K562 (cell line): ENCODE measurements at regions not wholly inside any gene's neighbourhood (a gene's known extent, or its start where the extent isn't known, plus 50 kb on each side); places are given as distances from the start of the nearest gene placed in this dataset.

ENCODE experiments used
- ATAC-seq: fragments of 200-7000 bp; cut with Tn5 transposase; 3 replicates; pipeline ENCODE4 v1.9.1; 2020; ENCODE audit warnings: moderate library complexity
- BruUV-seq: library from RNA; stranded (reverse); fragments of 400-500 nt; replicated peaks from 2 replicates; lab custom pipeline; 2021; lab: Mats Ljungman, UMichigan
- CTCF ChIA-PET: fragments of 300-600 bp; formaldehyde crosslinking; extraction: SDS; loops from one replicate; lab custom pipeline; 2021; ENCODE audit warnings: low intra/inter-chr PET ratio; lab: Yijun Ruan, JAX
- POLR2A ChIA-PET: fragments of 300-600, 350-650 bp; sonication (Branson Sonifier 250); formaldehyde crosslinking; extraction: SDS; loops from one replicate; lab custom pipeline; 2021; ENCODE audit warnings: antibody characterized with exemption, inconsistent platforms; lab: Yijun Ruan, JAX
- DNase-seq, 4 experiments: peaks; one replicate each; pipeline versions ENCODE4 v3.0.0 to v3.0.0-alpha.2; 2011 to 2018; ENCODE audit warnings: low spot score in 3 of 4, mixed read lengths in 3 of 4; ENCODE audit errors: extremely low read depth in 1 of 4
- FAIRE-seq: peaks from 2 replicates; lab custom pipeline; 2011; peaks lifted over from hg19 to GRCh38; lab: Jason Lieb, UNC
- H2AFZ ChIP-seq: 2 replicates; pipeline ENCODE4 v1.6.0; 2011; ENCODE audit warnings: low read depth, low read length, control low read depth, inconsistent platforms
- H3K27ac ChIP-seq: fragments of 200-600 bp; 3 replicates; pipeline ENCODE4 v1.8.0; 2011; ENCODE audit warnings: low read depth, mild to moderate bottlenecking, control low read depth, inconsistent platforms, low read length, moderate library complexity, mixed read lengths; ENCODE audit errors: extremely low read depth
- H3K27me3 ChIP-seq, 2 experiments: fragments of 300-600 bp in 1 of 2; 2 replicates in 1 of 2; 3 replicates in 1 of 2; pipeline versions ENCODE4 v1.6.0 to v1.8.0; 2011; ENCODE audit warnings: inconsistent platforms in 2 of 2, low read length in 2 of 2, mild to moderate bottlenecking in 1 of 2, mixed read lengths in 1 of 2, moderate library complexity in 1 of 2; ENCODE audit not compliant: control insufficient read depth in 2 of 2, insufficient read depth in 2 of 2
- H3K36me3 ChIP-seq: fragments of 300-600 bp; 3 replicates; pipeline ENCODE4 v1.8.0; 2011; ENCODE audit warnings: mild to moderate bottlenecking, low read length, inconsistent platforms; ENCODE audit not compliant: control insufficient read depth, insufficient read depth
- H3K4me1 ChIP-seq, 2 experiments: fragments of 200-600 bp in 1 of 2; replicated peaks in 1 of 2; 2 replicates in 1 of 2; 3 replicates in 1 of 2; pipeline versions ENCODE4 v1.5.1 to v1.8.0; 2011; ENCODE audit warnings: inconsistent platforms in 2 of 2, low read length in 2 of 2, mild to moderate bottlenecking in 1 of 2, mixed read lengths in 1 of 2, moderate library complexity in 1 of 2; ENCODE audit not compliant: control insufficient read depth in 2 of 2, insufficient read depth in 2 of 2
- H3K4me2 ChIP-seq: 2 replicates; pipeline ENCODE4 v1.6.1; 2011; ENCODE audit warnings: low read length, control low read depth, inconsistent platforms, mixed read lengths; ENCODE audit not compliant: insufficient read depth
- H3K4me3 ChIP-seq: fragments of 200-600 bp; sonication (generic), shearing (Covaris generic); 2 replicates; pipeline ENCODE4 v1.5.1; 2016; ENCODE audit warnings: control low read depth, inconsistent platforms
- H3K79me2 ChIP-seq: fragments of 200-600 bp; 3 replicates; pipeline ENCODE4 v1.8.0; 2011; ENCODE audit warnings: low read length, inconsistent platforms; ENCODE audit not compliant: control insufficient read depth, insufficient read depth
- H3K9ac ChIP-seq, 2 experiments: 2 replicates each; pipeline versions ENCODE4 v1.6.0 to v1.6.1; 2011; ENCODE audit warnings: low read depth in 2 of 2, low read length in 2 of 2, control low read depth in 1 of 2, inconsistent platforms in 1 of 2, mild to moderate bottlenecking in 1 of 2, mixed read lengths in 1 of 2; ENCODE audit not compliant: insufficient read depth in 1 of 2
- H3K9me1 ChIP-seq: one replicate; pipeline ENCODE4 v1.6.0; 2011; ENCODE audit warnings: inconsistent platforms, mild to moderate bottlenecking, low read length, moderate library complexity; ENCODE audit not compliant: control insufficient read depth, insufficient read depth
- H3K9me3 ChIP-seq: replicated peaks from 2 replicates; pipeline ENCODE4 v1.5.1; 2011; ENCODE audit warnings: low read depth, low read length, inconsistent platforms; ENCODE audit not compliant: control insufficient read depth, insufficient read depth
- H4K20me1 ChIP-seq: replicated peaks from 2 replicates; pipeline ENCODE4 v1.6.1; 2011; ENCODE audit warnings: low read length, inconsistent platforms, mixed read lengths; ENCODE audit not compliant: control insufficient read depth, insufficient read depth
- ATF6 ChIP-seq: sonication (generic); formaldehyde crosslinking; IDR thresholded peaks from 2 replicates; pipeline ENCODE4 v1.4.0; 2020; ENCODE audit warnings: mild to moderate bottlenecking, missing genetic modification reagents
- EP400 ChIP-seq: fragments of 450-650 bp; IDR thresholded peaks from 2 replicates; pipeline ENCODE4 v1.6.1; 2017; ENCODE audit warnings: antibody characterized with exemption, mild to moderate bottlenecking, moderate library complexity
- HDAC1 ChIP-seq, 2 experiments: fragments of 450-650 bp; IDR thresholded peaks; 2 replicates each; pipeline ENCODE4 v1.6.1; 2016 to 2017; ENCODE audit warnings: inconsistent platforms in 1 of 2, mild to moderate bottlenecking in 1 of 2, moderate library complexity in 1 of 2
- PRPF4 ChIP-seq: fragments of 200-400 bp; formaldehyde crosslinking; IDR thresholded peaks from one replicate; pipeline ENCODE4 v1.6.1; 2017; ENCODE audit warnings: low read length, low read depth, mild to moderate bottlenecking; ENCODE audit not compliant: insufficient read depth, poor library complexity, severe bottlenecking
- RNF219 ChIP-seq: fragments of 250-450 bp; sonication (Bioruptor Pico); IDR thresholded peaks from 2 replicates; pipeline ENCODE4 v1.5.0; 2022; ENCODE audit warnings: mild to moderate bottlenecking
- SIN3A ChIP-seq, 2 experiments: fragments of 150-350 bp in 1 of 2; IDR thresholded peaks; 2 replicates each; pipeline ENCODE4 v1.6.1; 2011 to 2016; ENCODE audit warnings: borderline replicate concordance in 2 of 2, low read depth in 2 of 2, low read length in 2 of 2, mild to moderate bottlenecking in 2 of 2, moderate library complexity in 2 of 2; ENCODE audit not compliant: control insufficient read depth in 1 of 2
- ZNF224 ChIP-seq: sonication (generic); formaldehyde crosslinking; IDR thresholded peaks from 2 replicates; pipeline ENCODE4 v1.8.0; 2022; ENCODE audit warnings: mild to moderate bottlenecking, missing genetic modification reagents
- ZNF696 ChIP-seq: fragments of 250-450 bp; sonication (Bioruptor Pico); conservative IDR thresholded peaks from 2 replicates; pipeline ENCODE4 v1.4.0; 2020; ENCODE audit warnings: mild to moderate bottlenecking, moderate library complexity
- ZNF830 ChIP-seq: fragments of 250-450 bp; sonication (Bioruptor Pico); IDR thresholded peaks from 2 replicates; pipeline ENCODE4 v1.5.0; 2021; ENCODE audit warnings: mild to moderate bottlenecking
- WGBS: fragments of 100-300 bp; shearing (Covaris generic); methylation state at CpG from one replicate; pipeline ENCODE4 v1.1.6; 2016; ENCODE audit warnings: low coverage, mixed read lengths; ENCODE audit not compliant: insufficient coverage; ENCODE audit errors: missing lambda C conversion rate; 5-methylcytosine and 5-hydroxymethylcytosine counted together
- in situ Hi-C: fragments of 300-500 bp; cut with MboI; formaldehyde crosslinking; loops from 4 replicates; pipeline ENCODE4 v1.15.0; 2018; ENCODE audit warnings: inconsistent platforms, mixed read lengths
- intact Hi-C: fragments of 100-400 bp; cut with micrococcal nuclease; formaldehyde crosslinking; loops from 2 replicates; pipeline ENCODE4 v1.14.2; 2022
- TF ChIP-seq, protein P1 (sequence below): fragments of 450-650 bp; formaldehyde crosslinking; IDR thresholded peaks from 2 replicates; pipeline ENCODE4 v1.4.0; 2022; ENCODE audit warnings: mild to moderate bottlenecking, moderate library complexity

DNA sequence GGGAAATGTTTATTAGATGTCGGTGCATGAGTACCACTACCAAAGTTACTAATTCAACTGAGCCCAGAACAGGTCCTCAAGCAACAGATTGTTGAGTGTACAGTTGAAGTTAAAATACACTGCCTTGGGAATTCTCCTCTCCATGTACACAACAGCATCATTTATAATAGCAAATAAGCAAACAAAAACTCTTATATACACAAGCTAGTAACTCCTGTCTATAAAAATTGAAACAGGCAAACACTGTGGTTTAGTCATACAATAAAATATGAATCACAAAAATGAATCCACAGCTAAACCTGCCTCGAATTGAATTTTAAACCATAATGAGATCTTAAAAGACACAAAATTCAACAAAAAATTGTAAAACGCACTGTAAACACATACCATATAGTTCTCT, 681.1 kb downstream of the C12orf50 start:
- intact Hi-C loops (no loop called here), in situ Hi-C loops (no loop called here)
- no peaks in the 10 kb centered on the region for H4K20me1 ChIP-seq
- no peak overlapping the region for H3K4me3 ChIP-seq
- WGBS: 0% methylated on average over 3 of the region's 3 CpGs
- no peaks in the 10 kb centered on the region for H3K4me1 ChIP-seq
- TF ChIP-seq HDAC1 (IDR thresholded peaks at IDR 0.05): no peak
- no peak for TF ChIP-seq RNF219 (CRISPR knock-in tag)
- no peak for TF ChIP-seq ZNF696 (CRISPR knock-in tag)
- no peak overlapping the region for H2AFZ ChIP-seq
- no peaks in the 10 kb centered on the region for H3K36me3 ChIP-seq
- no peaks in the 10 kb centered on the region for H3K9me3 ChIP-seq
- H3K79me2 ChIP-seq: no peaks in the 10 kb centered on the region
- no peak overlapping the region for H3K9ac ChIP-seq
- no peaks in the 10 kb centered on the region for H3K9me1 ChIP-seq
- FAIRE-seq (no peak), DNase-seq (no peak), ATAC-seq (no peak)
- ChIA-PET CTCF (no interaction called here), POLR2A (no interaction called here)
- H3K27me3 ChIP-seq: no peaks in the 10 kb centered on the region
- H3K4me2 ChIP-seq: no peak overlapping the region
- H3K27ac ChIP-seq: no peak overlapping the region
- BruUV-seq: no TSS peak

DNA sequence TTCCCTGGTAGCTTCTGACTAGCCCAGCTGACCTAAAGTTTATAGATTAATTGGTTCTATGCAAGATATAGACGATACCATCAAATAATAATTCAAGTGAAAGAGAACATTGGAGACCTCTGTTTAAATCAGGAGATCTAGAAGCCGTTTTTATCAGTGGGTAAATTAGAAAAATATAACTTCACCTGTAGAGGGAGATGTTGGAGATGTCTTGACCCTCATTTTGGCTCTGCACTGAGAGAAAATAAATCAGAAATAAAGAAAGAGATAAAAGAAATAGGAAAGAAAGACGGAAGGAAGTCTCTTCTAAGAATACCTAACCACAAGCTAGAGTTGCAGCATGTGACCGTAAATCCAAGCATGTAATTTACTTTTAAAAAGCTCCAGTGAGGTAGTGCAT, 684.5 kb downstream of the C12orf50 start:
- 2% methylated on average over 4 of the region's 4 CpGs for WGBS
- Histone ChIP-seq H3K4me2 (no peak overlapping the region), H3K79me2 (no peaks in the 10 kb centered on the region), H3K4me1 (no peaks in the 10 kb centered on the region), H3K9ac (no peak overlapping the region), H2AFZ (no peak overlapping the region), H3K9me1 (no peaks in the 10 kb centered on the region), H3K4me3 (no peak overlapping the region), H3K36me3 (no peaks in the 10 kb centered on the region), H3K9me3 (no peaks in the 10 kb centered on the region), H3K27me3 (no peaks in the 10 kb centered on the region), H3K27ac (no peak overlapping the region), H4K20me1 (no peaks in the 10 kb centered on the region)
- ChIA-PET CTCF (no interaction called here), POLR2A (interaction anchor here (0.7 kb wide), 1 partner anchor 33 kb away, joined by 3 read pairs; no protein-coding TSS in a partner anchor)
- FAIRE-seq (no peak), ATAC-seq (no peak), DNase-seq (no peak)
- in situ Hi-C loops (no loop called here), intact Hi-C loops (no loop called here)
- BruUV-seq: no TSS peak
- TF ChIP-seq PRPF4 (no peak), ATF6 (no peak), ZNF830 (CRISPR knock-in tag) (no peak), EP400 (no peak), ZNF224 (CRISPR knock-in tag) (no peak), SIN3A (IDR thresholded peaks at IDR 0.05; ENCODE audit: borderline replicate concordance in 2 of 2, control insufficient read depth in 1 of 2, low read depth in 2 of 2, low read length in 2 of 2) (no peak)
- TF ChIP-seq, protein P1, sequence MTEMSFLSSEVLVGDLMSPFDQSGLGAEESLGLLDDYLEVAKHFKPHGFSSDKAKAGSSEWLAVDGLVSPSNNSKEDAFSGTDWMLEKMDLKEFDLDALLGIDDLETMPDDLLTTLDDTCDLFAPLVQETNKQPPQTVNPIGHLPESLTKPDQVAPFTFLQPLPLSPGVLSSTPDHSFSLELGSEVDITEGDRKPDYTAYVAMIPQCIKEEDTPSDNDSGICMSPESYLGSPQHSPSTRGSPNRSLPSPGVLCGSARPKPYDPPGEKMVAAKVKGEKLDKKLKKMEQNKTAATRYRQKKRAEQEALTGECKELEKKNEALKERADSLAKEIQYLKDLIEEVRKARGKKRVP (CRISPR knock-in tag): no peak
